BJ (cell line): ENCODE measurements at regions not wholly inside any gene's neighbourhood (a gene's known extent, or its start where the extent isn't known, plus 50 kb on each side); places are given as distances from the start of the nearest gene placed in this dataset.

ENCODE experiments used
- CTCF ChIA-PET: fragments of 350-600 bp; formaldehyde crosslinking; extraction: SDS; loops from one replicate; lab custom pipeline; 2021; ENCODE audit warnings: antibody characterized with exemption, inconsistent platforms; lab: Yijun Ruan, JAX
- POLR2A ChIA-PET: fragments of 300-600 bp; sonication (Branson Sonifier 250); formaldehyde crosslinking; extraction: SDS; loops from one replicate; lab custom pipeline; 2021; ENCODE audit warnings: antibody characterized with exemption; lab: Charles Lee
- DNase-seq: peaks from one replicate; pipeline ENCODE4 v3.0.0-alpha.2; 2011; ENCODE audit warnings: low read depth
- H3K27me3 ChIP-seq: 2 replicates; pipeline ENCODE4 v1.6.0; 2011; ENCODE audit warnings: low read length; ENCODE audit not compliant: control insufficient read depth, insufficient read depth
- H3K36me3 ChIP-seq: 2 replicates; pipeline ENCODE4 v1.5.1; 2011; ENCODE audit warnings: low read length; ENCODE audit not compliant: control insufficient read depth, insufficient read depth
- H3K4me3 ChIP-seq: 2 replicates; pipeline ENCODE4 v1.5.1; 2011; ENCODE audit warnings: low read depth, mild to moderate bottlenecking, control low read depth, low read length
- CTCF ChIP-seq: IDR thresholded peaks from 2 replicates; pipeline ENCODE4 v1.5.1; 2011; ENCODE audit warnings: low read depth, mild to moderate bottlenecking, control low read depth, inconsistent platforms, low read length, moderate library complexity; ENCODE audit not compliant: insufficient read depth

- DNase-seq = no peak
- CTCF ChIA-PET = no interaction called here
Measured at GRCh38 chr15:96041982-96042733, 288.3 kb upstream of the NR2F2 start.

GRCh38 chr15:96042734-96043224 lies 287.7 kb upstream of the NR2F2 start:
- no peak overlapping the region for H3K4me3 ChIP-seq
- no peaks in the 10 kb centered on the region for H3K36me3 ChIP-seq
- POLR2A ChIA-PET = no interaction called here
- no peak for DNase-seq
- TF ChIP-seq CTCF = no peak
- CTCF ChIA-PET = no interaction called here
- no peaks in the 10 kb centered on the region for H3K27me3 ChIP-seq

More at GRCh38 chr15:96041982-96042733, 288.3 kb upstream of the NR2F2 start:
- Histone ChIP-seq H3K27me3 (no peaks in the 10 kb centered on the region), H3K4me3 (no peak overlapping the region), H3K36me3 (no peaks in the 10 kb centered on the region)
- TF ChIP-seq CTCF = no peak
- POLR2A ChIA-PET = no interaction called here

- no peak for DNase-seq
- ChIA-PET CTCF (no interaction called here), POLR2A (no interaction called here)
- H3K27me3 ChIP-seq = no peaks in the 10 kb centered on the region
- no peak overlapping the region for H3K4me3 ChIP-seq
- H3K36me3 ChIP-seq = no peaks in the 10 kb centered on the region
- no peak for TF ChIP-seq CTCF
Measured at GRCh38 chr15:96043591-96044171, 286.8 kb upstream of the NR2F2 start.

- DNase-seq = no peak
- Histone ChIP-seq H3K4me3 (no peak overlapping the region; the same call in 1 of the 2 replicates), H3K27me3 (no peaks in the 10 kb centered on the region), H3K36me3 (no peaks in the 10 kb centered on the region)
- CTCF ChIA-PET = interaction anchor here (0.7 to 1.5 kb wide), 4 partner anchors 222 to 322 kb away, joined by 3 to 5 read pairs (median 3); no protein-coding TSS in a partner anchor
- no peak for TF ChIP-seq CTCF
- POLR2A ChIA-PET = interaction anchor here (0.6 kb wide), 1 partner anchor 285 kb away, joined by 11 read pairs; no protein-coding TSS in a partner anchor
Measured at GRCh38 chr15:96046620-96047240, 283.8 kb upstream of the NR2F2 start.
